K562 (cell line): ENCODE measurements at regions not wholly inside any gene's neighbourhood (a gene's known extent, or its start where the extent isn't known, plus 50 kb on each side); places are given as distances from the start of the nearest gene placed in this dataset.

Experiments used
- ATAC-seq: fragments of 200-7000 bp; cut with Tn5 transposase; 3 replicates; pipeline ENCODE4 v1.9.1; 2020; ENCODE audit warnings: moderate library complexity
- BruUV-seq: library from RNA; stranded (reverse); fragments of 400-500 nt; replicated peaks from 2 replicates; lab custom pipeline; 2021; lab: Mats Ljungman, UMichigan
- CTCF ChIA-PET: fragments of 300-600 bp; formaldehyde crosslinking; extraction: SDS; loops from one replicate; lab custom pipeline; 2021; ENCODE audit warnings: low intra/inter-chr PET ratio; lab: Yijun Ruan, JAX
- POLR2A ChIA-PET: fragments of 300-600, 350-650 bp; sonication (Branson Sonifier 250); formaldehyde crosslinking; extraction: SDS; loops from one replicate; lab custom pipeline; 2021; ENCODE audit warnings: antibody characterized with exemption, inconsistent platforms; lab: Yijun Ruan, JAX
- DNase-seq, 4 experiments: peaks; one replicate each; pipeline versions ENCODE4 v3.0.0 to v3.0.0-alpha.2; 2011 to 2018; ENCODE audit warnings: low spot score in 3 of 4, mixed read lengths in 3 of 4; ENCODE audit errors: extremely low read depth in 1 of 4
- FAIRE-seq: peaks from 2 replicates; lab custom pipeline; 2011; peaks lifted over from hg19 to GRCh38; lab: Jason Lieb, UNC
- H2AFZ ChIP-seq: 2 replicates; pipeline ENCODE4 v1.6.0; 2011; ENCODE audit warnings: low read depth, low read length, control low read depth, inconsistent platforms
- H3K27ac ChIP-seq: fragments of 200-600 bp; 3 replicates; pipeline ENCODE4 v1.8.0; 2011; ENCODE audit warnings: low read depth, mild to moderate bottlenecking, control low read depth, inconsistent platforms, low read length, moderate library complexity, mixed read lengths; ENCODE audit errors: extremely low read depth
- H3K27me3 ChIP-seq, 2 experiments: fragments of 300-600 bp in 1 of 2; 2 replicates in 1 of 2; 3 replicates in 1 of 2; pipeline versions ENCODE4 v1.6.0 to v1.8.0; 2011; ENCODE audit warnings: inconsistent platforms in 2 of 2, low read length in 2 of 2, mild to moderate bottlenecking in 1 of 2, mixed read lengths in 1 of 2, moderate library complexity in 1 of 2; ENCODE audit not compliant: control insufficient read depth in 2 of 2, insufficient read depth in 2 of 2
- H3K36me3 ChIP-seq: fragments of 300-600 bp; 3 replicates; pipeline ENCODE4 v1.8.0; 2011; ENCODE audit warnings: mild to moderate bottlenecking, low read length, inconsistent platforms; ENCODE audit not compliant: control insufficient read depth, insufficient read depth
- H3K4me1 ChIP-seq, 2 experiments: fragments of 200-600 bp in 1 of 2; replicated peaks in 1 of 2; 2 replicates in 1 of 2; 3 replicates in 1 of 2; pipeline versions ENCODE4 v1.5.1 to v1.8.0; 2011; ENCODE audit warnings: inconsistent platforms in 2 of 2, low read length in 2 of 2, mild to moderate bottlenecking in 1 of 2, mixed read lengths in 1 of 2, moderate library complexity in 1 of 2; ENCODE audit not compliant: control insufficient read depth in 2 of 2, insufficient read depth in 2 of 2
- H3K4me2 ChIP-seq: 2 replicates; pipeline ENCODE4 v1.6.1; 2011; ENCODE audit warnings: low read length, control low read depth, inconsistent platforms, mixed read lengths; ENCODE audit not compliant: insufficient read depth
- H3K4me3 ChIP-seq: fragments of 200-600 bp; sonication (generic), shearing (Covaris generic); 2 replicates; pipeline ENCODE4 v1.5.1; 2016; ENCODE audit warnings: control low read depth, inconsistent platforms
- H3K79me2 ChIP-seq: fragments of 200-600 bp; 3 replicates; pipeline ENCODE4 v1.8.0; 2011; ENCODE audit warnings: low read length, inconsistent platforms; ENCODE audit not compliant: control insufficient read depth, insufficient read depth
- H3K9ac ChIP-seq, 2 experiments: 2 replicates each; pipeline versions ENCODE4 v1.6.0 to v1.6.1; 2011; ENCODE audit warnings: low read depth in 2 of 2, low read length in 2 of 2, control low read depth in 1 of 2, inconsistent platforms in 1 of 2, mild to moderate bottlenecking in 1 of 2, mixed read lengths in 1 of 2; ENCODE audit not compliant: insufficient read depth in 1 of 2
- H3K9me1 ChIP-seq: one replicate; pipeline ENCODE4 v1.6.0; 2011; ENCODE audit warnings: inconsistent platforms, mild to moderate bottlenecking, low read length, moderate library complexity; ENCODE audit not compliant: control insufficient read depth, insufficient read depth
- H3K9me3 ChIP-seq: replicated peaks from 2 replicates; pipeline ENCODE4 v1.5.1; 2011; ENCODE audit warnings: low read depth, low read length, inconsistent platforms; ENCODE audit not compliant: control insufficient read depth, insufficient read depth
- H4K20me1 ChIP-seq: replicated peaks from 2 replicates; pipeline ENCODE4 v1.6.1; 2011; ENCODE audit warnings: low read length, inconsistent platforms, mixed read lengths; ENCODE audit not compliant: control insufficient read depth, insufficient read depth
- ARHGAP35 ChIP-seq: fragments of 450-650 bp; IDR thresholded peaks from 2 replicates; pipeline ENCODE4 v1.6.1; 2018; ENCODE audit not compliant: partially characterized antibody
- CEBPG ChIP-seq, 3 experiments: fragments of 200-800 bp in 1 of 3; sonication (Bioruptor generic) in 1 of 3; sonication (generic) in 1 of 3; formaldehyde crosslinking in 1 of 3; IDR thresholded peaks in 2 of 3; conservative IDR thresholded peaks in 1 of 3; 2 replicates each; pipeline versions ENCODE4 v1.6.1 to v1.8.0; 2016 to 2022; ENCODE audit warnings: missing compliant biosample characterization in 2 of 3, missing genetic modification characterization in 2 of 3, mild to moderate bottlenecking in 1 of 3, missing genetic modification reagents in 1 of 3
- GABPA ChIP-seq: fragments of 200-800 bp; sonication (Bioruptor generic); conservative IDR thresholded peaks from 2 replicates; pipeline ENCODE4 v1.6.1; 2016; ENCODE audit warnings: low read depth, missing genetic modification characterization, missing compliant biosample characterization
- GTF2A2 ChIP-seq: IDR thresholded peaks from 2 replicates; pipeline ENCODE4 v1.6.1; 2016; ENCODE audit warnings: mild to moderate bottlenecking, missing genetic modification characterization, missing compliant biosample characterization
- HMG20B ChIP-seq: fragments of 250-450 bp; sonication (Bioruptor Pico); IDR thresholded peaks from 2 replicates; pipeline ENCODE4 v1.5.0; 2021; ENCODE audit warnings: mild to moderate bottlenecking
- IRF1 ChIP-seq: sonication (generic); formaldehyde crosslinking; IDR thresholded peaks from 2 replicates; pipeline ENCODE4 v1.8.0; 2022; ENCODE audit warnings: missing genetic modification reagents, mild to moderate bottlenecking, borderline replicate concordance
- KAT2B ChIP-seq: IDR thresholded peaks from one replicate; pipeline ENCODE4 v1.6.1; 2012; ENCODE audit warnings: low read depth, mild to moderate bottlenecking, control low read depth, inconsistent platforms, low read length, moderate library complexity
- KLF6 ChIP-seq: fragments of 250-450 bp; sonication (Bioruptor Pico); IDR thresholded peaks from 2 replicates; pipeline ENCODE4 v1.4.0; 2020; ENCODE audit warnings: mild to moderate bottlenecking, moderate library complexity, borderline replicate concordance
- USF1 ChIP-seq: sonication (generic); formaldehyde crosslinking; IDR thresholded peaks from 2 replicates; pipeline ENCODE4 v1.9.0; 2022; ENCODE audit warnings: mild to moderate bottlenecking, missing genetic modification reagents
- WHSC1 ChIP-seq: IDR thresholded peaks from one replicate; pipeline ENCODE4 v1.6.1; 2012; ENCODE audit warnings: low read length, control low read depth, inconsistent platforms
- YY1 ChIP-seq, 3 experiments: IDR thresholded peaks; 2 replicates each; pipeline ENCODE4 v1.6.1; 2011; ENCODE audit warnings: low read length in 2 of 3, mild to moderate bottlenecking in 2 of 3, moderate library complexity in 2 of 3, borderline replicate concordance in 1 of 3, control low read depth in 1 of 3, low read depth in 1 of 3; ENCODE audit not compliant: insufficient read depth in 3 of 3, insufficient replicate concordance in 2 of 3, control insufficient read depth in 1 of 3, insufficient read length in 1 of 3; ENCODE audit errors: extremely low read depth in 1 of 3
- ZNF133 ChIP-seq: fragments of 250-450 bp; sonication (Bioruptor Pico); IDR thresholded peaks from 2 replicates; pipeline ENCODE4 v1.4.0; 2020; ENCODE audit warnings: mild to moderate bottlenecking
- ZNF134 ChIP-seq: fragments of 250-450 bp; sonication (Bioruptor Pico); conservative IDR thresholded peaks from 2 replicates; pipeline ENCODE4 v1.4.0; 2020
- ZNF140 ChIP-seq: fragments of 250-450 bp; sonication (Bioruptor Pico); IDR thresholded peaks from 2 replicates; pipeline ENCODE4 v1.8.0; 2021; ENCODE audit warnings: moderate library complexity, mild to moderate bottlenecking, inconsistent platforms
- ZNF217 ChIP-seq: sonication (generic); formaldehyde crosslinking; IDR thresholded peaks from 2 replicates; pipeline ENCODE4 v1.8.0; 2022; ENCODE audit warnings: mild to moderate bottlenecking, missing genetic modification reagents
- WGBS: fragments of 100-300 bp; shearing (Covaris generic); methylation state at CpG from one replicate; pipeline ENCODE4 v1.1.6; 2016; ENCODE audit warnings: low coverage, mixed read lengths; ENCODE audit not compliant: insufficient coverage; ENCODE audit errors: missing lambda C conversion rate; 5-methylcytosine and 5-hydroxymethylcytosine counted together
- in situ Hi-C: fragments of 300-500 bp; cut with MboI; formaldehyde crosslinking; loops from 4 replicates; pipeline ENCODE4 v1.15.0; 2018; ENCODE audit warnings: inconsistent platforms, mixed read lengths
- intact Hi-C: fragments of 100-400 bp; cut with micrococcal nuclease; formaldehyde crosslinking; loops from 2 replicates; pipeline ENCODE4 v1.14.2; 2022
- TF ChIP-seq, protein P1 (sequence below): fragments of 250-450 bp; sonication (Bioruptor Pico); IDR thresholded peaks from 2 replicates; pipeline ENCODE4 v1.6.1; 2021; ENCODE audit warnings: mild to moderate bottlenecking

GRCh38 chrX:95884186-95884585 lies 800.5 kb upstream of the DIAPH2 start (continued):
- TF ChIP-seq CEBPG (CRISPR knock-in tag; IDR thresholded peaks at IDR 0.05) (no peak), CEBPG (tag; conservative IDR thresholded peaks at IDR 0.05 in 1 of 2, IDR thresholded peaks at IDR 0.05 in 1 of 2) (no peak), USF1 (CRISPR knock-in tag) (no peak), KLF6 (CRISPR knock-in tag) (no peak)

DNA sequence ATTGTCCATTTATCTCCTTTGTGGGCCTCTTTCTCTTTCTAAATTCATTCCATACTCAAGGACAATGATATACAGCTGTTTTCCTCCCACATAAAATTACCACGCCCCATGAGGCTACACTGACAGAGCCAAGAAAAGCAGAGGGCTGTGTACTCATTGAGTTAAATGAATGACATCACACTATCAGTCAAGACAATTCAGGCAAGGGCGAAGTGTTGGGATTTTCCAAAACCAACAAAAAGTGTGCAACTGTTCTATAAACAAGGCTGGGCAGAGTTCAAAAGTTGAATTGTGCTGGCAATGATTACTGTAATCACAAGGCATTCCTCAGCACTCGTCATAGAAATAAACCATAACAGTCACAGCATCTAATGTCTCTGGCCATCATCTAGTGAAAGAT lies 799.6 kb upstream of the DIAPH2 start:
- ChIA-PET CTCF (no interaction called here), POLR2A (no interaction called here)
- in situ Hi-C loops = no loop called here
- no peak overlapping the region for H2AFZ ChIP-seq
- H3K9ac ChIP-seq = no peak overlapping the region
- no peaks in the 10 kb centered on the region for H3K36me3 ChIP-seq
- no peak overlapping the region for H3K27ac ChIP-seq
- WGBS = 0% methylated on average over 3 of the region's 3 CpGs
- H3K4me3 ChIP-seq = no peak overlapping the region
- no peaks in the 10 kb centered on the region for H4K20me1 ChIP-seq
- no peak for ATAC-seq
- intact Hi-C loops = no loop called here
- DNase-seq = no peak
- no TSS peak for BruUV-seq
- no peaks in the 10 kb centered on the region for H3K9me1 ChIP-seq
- H3K27me3 ChIP-seq = no peaks in the 10 kb centered on the region
- no peaks in the 10 kb centered on the region for H3K9me3 ChIP-seq
- FAIRE-seq = no peak
- H3K79me2 ChIP-seq = no peaks in the 10 kb centered on the region
- no peaks in the 10 kb centered on the region for H3K4me1 ChIP-seq
- H3K4me2 ChIP-seq = no peak overlapping the region
- TF ChIP-seq GABPA (tag) (no peak), ZNF134 (CRISPR knock-in tag) (no peak), IRF1 (CRISPR knock-in tag) (no peak), WHSC1 (no peak), GTF2A2 (tag) (no peak), ZNF140 (CRISPR knock-in tag) (no peak), HMG20B (no peak), ZNF217 (no peak), YY1 (IDR thresholded peaks at IDR 0.05; ENCODE audit: borderline replicate concordance in 1 of 3, control insufficient read depth in 1 of 3, extremely low read depth in 1 of 3, insufficient read depth in 3 of 3, insufficient read length in 1 of 3, insufficient replicate concordance in 2 of 3, low read depth in 1 of 3, low read length in 2 of 3) (no peak), KAT2B (no peak), ARHGAP35 (no peak), ZNF133 (no peak)
- TF ChIP-seq, protein P1, sequence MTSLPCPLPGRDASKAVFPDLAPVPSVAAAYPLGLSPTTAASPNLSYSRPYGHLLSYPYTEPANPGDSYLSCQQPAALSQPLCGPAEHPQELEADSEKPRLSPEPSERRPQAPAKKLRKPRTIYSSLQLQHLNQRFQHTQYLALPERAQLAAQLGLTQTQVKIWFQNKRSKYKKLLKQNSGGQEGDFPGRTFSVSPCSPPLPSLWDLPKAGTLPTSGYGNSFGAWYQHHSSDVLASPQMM = no peak
